GM13977 (cell line): ENCODE measurements at regions not wholly inside any gene's neighbourhood (a gene's known extent, or its start where the extent isn't known, plus 50 kb on each side); places are given as distances from the start of the nearest gene placed in this dataset.

Source experiments
- DNase-seq: peaks from one replicate; pipeline ENCODE4 v3.0.0; 2012; ENCODE audit warnings: low spot score
- in situ Hi-C: fragments of 300-500 bp; cut with MboI; formaldehyde crosslinking; loops from one replicate; pipeline ENCODE4 v1.12.0; 2022; ENCODE audit warnings: low sequenced_read_pairs, low pct_unique_long_range_greater_than_20kb, mixed read lengths, inconsistent platforms; ENCODE audit not compliant: unreplicated experiment
- TF ChIP-seq, protein P1 (sequence below): IDR thresholded peaks from 2 replicates; pipeline ENCODE4 v1.5.1; 2012; ENCODE audit warnings: mild to moderate bottlenecking, control low read depth; ENCODE audit not compliant: insufficient read depth; ENCODE audit errors: extremely low read depth, missing control alignments

DNA sequence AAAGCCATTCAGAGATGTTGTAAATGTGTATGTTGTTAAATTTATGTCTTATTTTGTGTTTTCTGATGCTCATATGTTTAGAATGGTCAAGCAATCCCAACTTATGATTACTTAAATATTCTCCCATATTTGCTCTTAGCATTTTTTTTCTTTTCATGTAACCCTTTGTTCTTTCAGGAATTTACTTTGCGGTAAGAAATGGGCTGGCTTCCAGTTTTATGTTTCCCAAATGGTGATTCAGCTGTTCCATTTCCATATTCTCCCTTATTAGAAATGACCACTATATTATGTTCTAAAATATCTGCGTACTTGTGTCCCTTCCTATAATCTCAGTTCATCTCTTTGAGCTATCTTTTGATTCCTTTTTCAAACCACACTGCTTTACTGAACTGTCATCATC is 113.7 kb downstream of the CDH26 start:
- TF ChIP-seq, protein P1, sequence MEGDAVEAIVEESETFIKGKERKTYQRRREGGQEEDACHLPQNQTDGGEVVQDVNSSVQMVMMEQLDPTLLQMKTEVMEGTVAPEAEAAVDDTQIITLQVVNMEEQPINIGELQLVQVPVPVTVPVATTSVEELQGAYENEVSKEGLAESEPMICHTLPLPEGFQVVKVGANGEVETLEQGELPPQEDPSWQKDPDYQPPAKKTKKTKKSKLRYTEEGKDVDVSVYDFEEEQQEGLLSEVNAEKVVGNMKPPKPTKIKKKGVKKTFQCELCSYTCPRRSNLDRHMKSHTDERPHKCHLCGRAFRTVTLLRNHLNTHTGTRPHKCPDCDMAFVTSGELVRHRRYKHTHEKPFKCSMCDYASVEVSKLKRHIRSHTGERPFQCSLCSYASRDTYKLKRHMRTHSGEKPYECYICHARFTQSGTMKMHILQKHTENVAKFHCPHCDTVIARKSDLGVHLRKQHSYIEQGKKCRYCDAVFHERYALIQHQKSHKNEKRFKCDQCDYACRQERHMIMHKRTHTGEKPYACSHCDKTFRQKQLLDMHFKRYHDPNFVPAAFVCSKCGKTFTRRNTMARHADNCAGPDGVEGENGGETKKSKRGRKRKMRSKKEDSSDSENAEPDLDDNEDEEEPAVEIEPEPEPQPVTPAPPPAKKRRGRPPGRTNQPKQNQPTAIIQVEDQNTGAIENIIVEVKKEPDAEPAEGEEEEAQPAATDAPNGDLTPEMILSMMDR: no peak
- in situ Hi-C loops: no loop called here
- no peak for DNase-seq

DNA sequence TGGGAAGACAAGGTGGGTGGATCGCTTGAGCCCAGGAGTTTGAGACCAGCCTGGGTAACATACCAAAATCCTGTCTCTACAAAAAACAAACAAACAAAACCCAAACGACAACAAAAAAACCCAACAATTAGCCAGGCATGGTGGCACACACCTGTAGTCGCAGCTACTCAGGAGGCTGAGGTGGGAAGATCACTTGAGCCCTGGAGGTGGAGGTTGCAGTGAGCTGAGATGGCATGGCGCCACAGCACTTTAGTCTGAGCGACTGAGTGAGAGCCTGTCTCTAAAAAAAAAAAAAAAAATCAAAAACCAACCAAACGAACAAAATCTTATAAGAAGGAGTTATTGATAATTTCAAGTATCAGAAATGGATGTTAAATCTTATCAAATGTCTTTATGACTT is 114.9 kb downstream of the CDH26 start:
- TF ChIP-seq, protein P1: no peak
- in situ Hi-C loops: no loop called here
- no peak for DNase-seq

DNA sequence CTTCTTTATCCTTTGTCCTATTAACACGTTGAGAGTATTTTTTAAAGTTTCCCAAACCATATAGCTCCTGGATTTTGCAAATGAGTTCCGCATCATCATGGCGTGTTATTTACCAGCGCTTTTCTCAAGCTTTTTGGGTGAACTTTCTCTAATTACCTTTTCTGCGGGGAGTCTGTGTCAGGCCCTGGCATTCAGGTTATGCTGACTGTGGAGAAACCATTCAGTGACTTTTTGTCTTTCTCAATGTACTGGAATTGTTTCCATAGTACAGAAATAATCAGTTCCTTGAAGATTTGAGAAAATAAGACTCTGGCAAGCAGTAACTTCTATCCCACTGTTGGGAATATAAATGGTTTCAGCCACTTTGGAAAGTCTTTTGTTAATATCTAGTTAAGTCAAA is 115.3 kb downstream of the CDH26 start:
- TF ChIP-seq, protein P1: no peak
- in situ Hi-C loops: no loop called here
- DNase-seq: no peak

DNA sequence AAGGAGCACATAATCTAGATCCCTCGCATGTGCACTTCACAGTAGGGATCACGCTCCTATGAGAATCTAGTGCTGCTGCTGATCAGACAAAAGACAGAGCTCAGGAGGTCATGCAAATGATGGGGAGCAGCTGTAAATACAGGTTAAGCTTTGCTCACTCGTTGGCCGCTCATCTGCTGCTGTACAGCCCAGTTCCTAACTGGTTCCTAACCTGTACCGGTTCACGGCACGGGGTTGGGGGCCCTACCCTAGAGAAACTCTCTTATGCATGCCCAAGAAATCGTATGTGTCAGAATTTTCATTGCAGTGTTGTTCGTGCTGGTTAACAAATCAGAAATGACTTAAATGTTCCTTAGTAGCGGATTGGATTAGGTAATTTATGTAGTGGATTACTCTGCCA is 116.1 kb downstream of the CDH26 start:
- in situ Hi-C loops: no loop called here
- DNase-seq: no peak
- TF ChIP-seq, protein P1: no peak

DNA sequence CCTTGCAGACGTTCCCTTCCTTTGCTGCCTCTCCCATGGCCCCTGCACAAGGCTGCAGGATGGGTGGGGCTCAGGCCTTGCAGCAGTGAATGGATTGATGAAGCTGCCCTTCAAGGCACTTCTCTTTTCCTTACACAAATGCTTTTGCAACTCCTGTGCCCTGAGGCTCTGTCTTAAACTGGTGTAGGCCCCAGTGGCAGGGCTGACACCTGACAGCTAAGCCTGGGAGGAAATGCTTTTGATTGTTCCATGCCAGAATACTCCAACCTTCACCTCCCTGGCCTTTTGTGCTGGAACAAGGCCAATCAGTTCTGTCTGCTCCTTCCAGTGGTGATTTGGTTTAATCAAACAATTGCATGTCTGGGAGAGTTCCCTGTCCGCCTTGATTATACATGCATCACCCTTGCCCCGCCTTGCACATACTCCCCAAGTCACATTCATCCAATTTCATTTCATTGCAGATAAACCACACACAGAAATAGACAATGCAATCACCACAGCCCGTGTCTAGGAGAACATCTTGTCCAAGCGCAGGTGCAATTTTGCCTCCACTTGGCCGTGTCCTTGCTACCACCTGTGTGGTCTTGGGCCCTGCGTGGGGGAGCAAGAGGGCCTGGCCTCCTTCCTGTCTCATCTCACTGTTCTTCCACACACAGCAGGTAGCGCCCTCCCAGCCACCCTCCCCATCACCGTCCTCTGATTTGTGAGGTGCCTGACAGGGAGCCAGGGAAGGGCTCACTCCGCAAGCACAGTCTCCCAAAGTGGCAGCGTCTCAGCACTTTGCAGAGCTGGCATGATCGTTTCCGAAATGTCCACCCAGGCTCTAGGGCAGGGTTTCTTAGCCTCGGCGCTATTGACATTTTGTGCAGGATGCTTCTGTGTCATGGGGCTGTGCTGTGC is 120.4 kb downstream of the CDH26 start:
- no peak for DNase-seq
- TF ChIP-seq, protein P1: no peak
- in situ Hi-C loops: no loop called here

DNA sequence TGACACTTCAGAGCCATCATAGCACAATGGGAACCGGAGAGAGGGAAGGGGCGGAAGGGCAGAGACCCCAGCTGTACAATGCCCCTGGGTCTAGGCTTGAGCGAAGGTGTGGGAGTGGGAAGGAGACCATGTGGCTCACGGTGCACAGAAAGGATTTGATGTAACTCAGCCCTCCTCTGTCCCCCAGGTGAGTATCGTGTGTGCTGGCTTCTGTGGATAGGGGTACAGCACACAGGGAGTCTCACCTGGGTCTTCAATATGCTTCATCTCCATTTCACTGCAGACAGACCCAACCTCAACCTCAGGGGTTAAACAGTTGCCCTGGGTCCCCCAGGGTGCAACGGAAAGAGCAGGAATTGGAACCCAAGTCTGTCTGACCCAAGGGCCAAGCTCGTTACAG is 122.2 kb downstream of the CDH26 start:
- no peak for DNase-seq
- in situ Hi-C loops: no loop called here
- TF ChIP-seq, protein P1: no peak
